ENCODE measurements at regions not wholly inside any gene's neighbourhood (a gene's known extent, or its start where the extent isn't known, plus 50 kb on each side); places are given as distances from the start of the nearest gene placed in this dataset.
A peak's percentile ranks its signal among the peaks of the same experiment; 100 is the strongest.

- no peak for DNase-seq (ENCODE audit: low spot score)
These were observed 247.1 kb downstream of the SPTSSA start for GRCh38 chr14:34214961-34215360.

GRCh38 chr14:34213332-34213731 lies 248.7 kb downstream of the SPTSSA start:
- no peak for DNase-seq (ENCODE audit: low spot score)

- DNase-seq (ENCODE audit: low spot score), result no peak
These were observed 249.7 kb downstream of the SPTSSA start for GRCh38 chr14:34212172-34212929.

- no peak for DNase-seq (ENCODE audit: low spot score)
These were observed 250.3 kb downstream of the SPTSSA start for GRCh38 chr14:34211732-34212131.

GRCh38 chr14:34208532-34208931 lies 253.5 kb downstream of the SPTSSA start:
- DNase-seq (ENCODE audit: low spot score), result no peak

GRCh38 chr14:34205799-34206198 lies 254.9 kb upstream of the EGLN3 start:
- no peak for DNase-seq (ENCODE audit: low spot score)

GRCh38 chr14:34204774-34205173 lies 253.9 kb upstream of the EGLN3 start:
- no peak for DNase-seq (ENCODE audit: low spot score)

- no peak for DNase-seq (ENCODE audit: low spot score)
These were observed 252.4 kb upstream of the EGLN3 start for GRCh38 chr14:34203251-34203722.

- no peak for DNase-seq (ENCODE audit: low spot score)
These were observed 251.2 kb upstream of the EGLN3 start for GRCh38 chr14:34201909-34202637.

GRCh38 chr14:34199585-34199984 lies 248.7 kb upstream of the EGLN3 start:
- no peak for DNase-seq (ENCODE audit: low spot score)

GRCh38 chr14:34198096-34198495 lies 247.2 kb upstream of the EGLN3 start:
- DNase-seq (ENCODE audit: low spot score), result no peak

GRCh38 chr14:34195964-34196363 lies 245.1 kb upstream of the EGLN3 start:
- DNase-seq (ENCODE audit: low spot score), result no peak

- DNase-seq (ENCODE audit: low spot score), result no peak
These were observed 239.8 kb upstream of the EGLN3 start for GRCh38 chr14:34190717-34191116.

- no peak for DNase-seq (ENCODE audit: low spot score)
These were observed 239.0 kb upstream of the EGLN3 start for GRCh38 chr14:34189866-34190265.

- DNase-seq (ENCODE audit: low spot score), result no peak
These were observed 236.7 kb upstream of the EGLN3 start for GRCh38 chr14:34187519-34188044.

- no peak for DNase-seq (ENCODE audit: low spot score)
These were observed 236.2 kb upstream of the EGLN3 start for GRCh38 chr14:34187061-34187460.

GRCh38 chr14:34184126-34184525 lies 233.3 kb upstream of the EGLN3 start:
- DNase-seq (ENCODE audit: low spot score), result no peak

GRCh38 chr14:34183478-34183877 lies 232.6 kb upstream of the EGLN3 start:
- no peak for DNase-seq (ENCODE audit: low spot score)

- no peak for DNase-seq (ENCODE audit: low spot score)
These were observed 230.5 kb upstream of the EGLN3 start for GRCh38 chr14:34181338-34181737.

- no peak for DNase-seq (ENCODE audit: low spot score)
These were observed 230.0 kb upstream of the EGLN3 start for GRCh38 chr14:34180869-34181268.

GRCh38 chr14:34180434-34180833 lies 229.6 kb upstream of the EGLN3 start:
- no peak for DNase-seq (ENCODE audit: low spot score)

- peak; percentile 30 for DNase-seq (ENCODE audit: low spot score)
These were observed 228.9 kb upstream of the EGLN3 start for GRCh38 chr14:34179727-34180126.

GRCh38 chr14:34177466-34177865 lies 226.6 kb upstream of the EGLN3 start:
- no peak for DNase-seq (ENCODE audit: low spot score)

All from mucosa of gallbladder (tissue), 1 donor.